ENCODE measurements at regions not wholly inside any gene's neighbourhood (a gene's known extent, or its start where the extent isn't known, plus 50 kb on each side); places are given as distances from the start of the nearest gene placed in this dataset.
A peak's percentile ranks its signal among the peaks of the same experiment; 100 is the strongest.

GRCh38 chr4:128560754-128561495 is 248.6 kb upstream of the JADE1 start:
- ChIA-PET CTCF (ENCODE audit: low intra/inter-chr PET ratio, low total read pairs) (no interaction called here), POLR2A (interaction anchor here (2.2 kb wide), 1 partner anchor 8 kb away, joined by 6 read pairs; no protein-coding TSS in a partner anchor)
- ATAC-seq (no peak), FAIRE-seq (no peak), DNase-seq (ENCODE audit: low spot score) (peak; percentile 15)
- intact Hi-C loops (cut with micrococcal nuclease; ENCODE audit: unreplicated experiment) (no loop called here), in situ Hi-C loops (cut with HindIII; ENCODE audit: extremely low pct_ligation_motif_present, low pct_unique_long_range_greater_than_20kb) (loop anchor here (25.0 kb wide), 2 partner anchors 251 to 374 kb away; partner anchors contain the start of gene JADE1)
- Histone ChIP-seq H3K36me3 (replicated peaks in 1 of 2; ENCODE audit: control insufficient read depth in 1 of 2, insufficient read depth in 2 of 2, low read length in 2 of 2) (no peaks in the 10 kb centered on the region), H3K9me3 (ENCODE audit: low read length) (no peaks in the 10 kb centered on the region), H3K9ac (ENCODE audit: insufficient read depth, low read depth, low read length) (no peak overlapping the region), H4K20me1 (ENCODE audit: insufficient read depth, low read length) (no peaks in the 10 kb centered on the region), H3K27me3 (ENCODE audit: control insufficient read depth in 1 of 2, insufficient read depth in 2 of 2, low read length in 2 of 2) (no peaks in the 10 kb centered on the region), H2AFZ (ENCODE audit: low read length) (no peak overlapping the region), H3K4me1 (ENCODE audit: insufficient read depth, low read length) (peaks cover 11% of the 10 kb centered on the region; the same call in 1 of the 2 replicates), H3K79me2 (ENCODE audit: insufficient read depth, low read length) (no peaks in the 10 kb centered on the region), H3K27ac (ENCODE audit: extremely low read length, insufficient read depth, low read length) (no peak overlapping the region), H3K4me3 (replicated peaks in 1 of 3; ENCODE audit: insufficient read depth in 1 of 3, low read depth in 2 of 3, low read length in 3 of 3) (no peak overlapping the region), H3K4me2 (ENCODE audit: low read depth, low read length) (no peak overlapping the region)
- no TSS peak for BruUV-seq (replicated peaks)
- under 1% methylated on average over 6 of the region's 6 CpGs for WGBS (ENCODE audit: low lambda C conversion rate)
- no peak for TF ChIP-seq ZNF263 (CRISPR knock-in tag; IDR thresholded peaks at IDR 0.05)
- TF ChIP-seq FOXA1 (IDR thresholded peaks at IDR 0.05): no peak
- TF ChIP-seq FOXA1 (CRISPR knock-in tag; IDR thresholded peaks at IDR 0.05): peak; percentile 40
- TF ChIP-seq FOXA3 (CRISPR knock-in tag; IDR thresholded peaks at IDR 0.05): peak; percentile 50; the same call in 1 of the 2 replicates
- no peak for TF ChIP-seq FOXP1 (IDR thresholded peaks at IDR 0.05)
- TF ChIP-seq FOXP1 (CRISPR knock-in tag; IDR thresholded peaks at IDR 0.05): 0 out of 2 replicates have a peak, but pooled peaks have one; percentile 16
- TF ChIP-seq ZBTB7A (CRISPR knock-in tag; IDR thresholded peaks at IDR 0.05): no peak
- TF ChIP-seq ZNF570 (CRISPR knock-in tag; IDR thresholded peaks at IDR 0.05; ENCODE audit: borderline replicate concordance): no peak
- no peak for TF ChIP-seq YY1 (IDR thresholded peaks at IDR 0.05; ENCODE audit: insufficient read depth, insufficient replicate concordance, low read depth, low read length)
- TF ChIP-seq HDAC1 (CRISPR knock-in tag; IDR thresholded peaks at IDR 0.05): no peak
- no peak for TF ChIP-seq ZHX1 (CRISPR knock-in tag; IDR thresholded peaks at IDR 0.05; ENCODE audit: low read depth)
- no peak for TF ChIP-seq SNAI1 (CRISPR knock-in tag; IDR thresholded peaks at IDR 0.05; ENCODE audit: borderline replicate concordance)
- TF ChIP-seq MYPOP (CRISPR knock-in tag; IDR thresholded peaks at IDR 0.05): no peak
- no peak for TF ChIP-seq ZBED4 (CRISPR knock-in tag; IDR thresholded peaks at IDR 0.05; ENCODE audit: borderline replicate concordance)
- no peak for TF ChIP-seq FOSL2 (CRISPR knock-in tag; IDR thresholded peaks at IDR 0.05)
- no peak for TF ChIP-seq MXD4 (CRISPR knock-in tag; IDR thresholded peaks at IDR 0.05)
- no peak for TF ChIP-seq KDM1A (CRISPR knock-in tag; IDR thresholded peaks at IDR 0.05)
- no peak for TF ChIP-seq POLR2A (IDR thresholded peaks at IDR 0.05; ENCODE audit: insufficient read depth in 1 of 2, low read depth in 2 of 2, low read length in 2 of 2)

Data from HepG2 (cell line).